Endothelial cell of umbilical vein (primary cell): ENCODE measurements at regions not wholly inside any gene's neighbourhood (a gene's known extent, or its start where the extent isn't known, plus 50 kb on each side); places are given as distances from the start of the nearest gene placed in this dataset.

Experiments
- BruUV-seq: library from RNA; stranded (reverse); fragments of 400-500 nt; replicated peaks from 2 replicates; lab custom pipeline; 2021; lab: Mats Ljungman, UMichigan
- CTCF ChIA-PET: fragments of 300-600, 350-600 bp; sonication (Branson Sonifier 250); formaldehyde crosslinking; loops from one replicate; lab custom pipeline; 2021; ENCODE audit warnings: antibody characterized with exemption, inconsistent platforms; lab: Charles Lee
- POLR2A ChIA-PET: fragments of 300-600, 350-600 bp; sonication (Branson Sonifier 250); formaldehyde crosslinking; loops from one replicate; lab custom pipeline; 2021; ENCODE audit warnings: antibody characterized with exemption, inconsistent platforms; lab: Charles Lee
- DNase-seq: peaks from one replicate; pipeline ENCODE4 v3.0.0-alpha.2; 2011; ENCODE audit warnings: low read depth, low spot score
- FAIRE-seq: peaks from 2 replicates; lab custom pipeline; 2011; peaks lifted over from hg19 to GRCh38; lab: Jason Lieb, UNC
- H2AFZ ChIP-seq: 2 replicates; pipeline ENCODE4 v1.6.0; 2012; ENCODE audit warnings: low read depth, low read length, control low read depth, inconsistent platforms
- H3K27ac ChIP-seq: 2 replicates; pipeline ENCODE4 v1.5.1; 2011; ENCODE audit warnings: low read depth, mild to moderate bottlenecking, control low read depth, low read length, moderate library complexity; ENCODE audit not compliant: insufficient read depth
- H3K27me3 ChIP-seq, 2 experiments: 2 replicates each; pipeline versions ENCODE4 v1.6.0 to v1.6.1; 2011; ENCODE audit warnings: low read length in 2 of 2, mixed read lengths in 1 of 2; ENCODE audit not compliant: control insufficient read depth in 2 of 2, insufficient read depth in 2 of 2
- H3K36me3 ChIP-seq, 2 experiments: 2 replicates in 1 of 2; 3 replicates in 1 of 2; pipeline ENCODE4 v1.5.1; 2011; ENCODE audit warnings: low read length in 2 of 2, mild to moderate bottlenecking in 1 of 2, moderate library complexity in 1 of 2; ENCODE audit not compliant: control insufficient read depth in 2 of 2, insufficient read depth in 2 of 2; ENCODE audit errors: extremely low read depth in 1 of 2
- H3K4me1 ChIP-seq: 3 replicates; pipeline ENCODE4 v1.5.1; 2011; ENCODE audit warnings: mild to moderate bottlenecking, low read length; ENCODE audit not compliant: control insufficient read depth, insufficient read depth; ENCODE audit errors: extremely low read depth
- H3K4me2 ChIP-seq: 2 replicates; pipeline ENCODE4 v1.6.1; 2011; ENCODE audit warnings: low read length, control low read depth, mixed read lengths; ENCODE audit not compliant: insufficient read depth
- H3K4me3 ChIP-seq, 3 experiments: fragments of 200-600 bp in 1 of 3; sonication (generic), shearing (Covaris generic) in 1 of 3; replicated peaks in 1 of 3; 2 replicates each; pipeline ENCODE4 v1.5.1; 2011 to 2016; ENCODE audit warnings: control low read depth in 3 of 3, low read length in 3 of 3, mild to moderate bottlenecking in 2 of 3, inconsistent platforms in 1 of 3, low read depth in 1 of 3, moderate library complexity in 1 of 3; ENCODE audit not compliant: insufficient read depth in 1 of 3
- H3K79me2 ChIP-seq: 2 replicates; pipeline ENCODE4 v1.6.0; 2012; ENCODE audit warnings: low read length, inconsistent platforms; ENCODE audit not compliant: control insufficient read depth, insufficient read depth
- H3K9ac ChIP-seq: replicated peaks from 2 replicates; pipeline ENCODE3; 2011; ENCODE audit warnings: low read length, control low read depth; ENCODE audit not compliant: insufficient read depth; ENCODE audit errors: extremely low read depth
- H3K9me1 ChIP-seq: replicated peaks from 3 replicates; pipeline ENCODE4 v1.6.0; 2011; ENCODE audit warnings: mild to moderate bottlenecking, low read length; ENCODE audit not compliant: control insufficient read depth, insufficient read depth; ENCODE audit errors: extremely low read depth
- H3K9me3 ChIP-seq: replicated peaks from 2 replicates; pipeline ENCODE4 v1.5.1; 2012; ENCODE audit warnings: low read length, inconsistent platforms; ENCODE audit not compliant: control insufficient read depth, insufficient read depth
- H4K20me1 ChIP-seq: replicated peaks from 2 replicates; pipeline ENCODE3; 2011; ENCODE audit warnings: mild to moderate bottlenecking, low read length; ENCODE audit not compliant: control insufficient read depth, insufficient read depth; ENCODE audit errors: extremely low read depth
- CTCF ChIP-seq, 2 donors: IDR thresholded peaks; 1 replicate in 1 of 2; 2 replicates in 1 of 2; pipeline ENCODE4 v1.5.1; 2011; ENCODE audit warnings: low read length in 2 of 2, mild to moderate bottlenecking in 2 of 2, moderate library complexity in 2 of 2, control low read depth in 1 of 2, inconsistent platforms in 1 of 2, low read depth in 1 of 2; ENCODE audit not compliant: insufficient read depth in 1 of 2; ENCODE audit errors: extremely low read depth in 1 of 2
- EZH2 ChIP-seq: IDR thresholded peaks from 2 replicates; pipeline ENCODE4 v1.6.1; 2012; ENCODE audit warnings: borderline replicate concordance, low read depth, mild to moderate bottlenecking, moderate library complexity, low read length, inconsistent platforms; ENCODE audit not compliant: severe bottlenecking
- FOS ChIP-seq: IDR thresholded peaks from 2 replicates; pipeline ENCODE4 v1.6.1; 2011; ENCODE audit warnings: mild to moderate bottlenecking, low read length, moderate library complexity, borderline replicate concordance; ENCODE audit not compliant: insufficient read depth
- GATA2 ChIP-seq: IDR thresholded peaks from 2 replicates; pipeline ENCODE4 v1.7.0; 2011; ENCODE audit warnings: low read depth, mild to moderate bottlenecking, moderate library complexity, mixed read lengths, low read length; ENCODE audit not compliant: insufficient read length, insufficient read depth
- JUN ChIP-seq: IDR thresholded peaks from 2 replicates; pipeline ENCODE4 v1.6.1; 2011; ENCODE audit warnings: borderline replicate concordance, low read depth; ENCODE audit not compliant: insufficient read length, insufficient read depth
- MAX ChIP-seq: IDR thresholded peaks from 2 replicates; pipeline ENCODE4 v1.6.1; 2011; ENCODE audit not compliant: insufficient read depth, insufficient read length
- MYC ChIP-seq: IDR thresholded peaks from one replicate; pipeline ENCODE4 v1.6.1; 2011; ENCODE audit warnings: mild to moderate bottlenecking, low read depth, low read length
- POLR2A ChIP-seq: IDR thresholded peaks from 2 replicates; pipeline ENCODE4 v1.6.1; 2012; ENCODE audit warnings: low read depth, mild to moderate bottlenecking, control low read depth, low read length
- POLR2AphosphoS5 ChIP-seq: IDR thresholded peaks from 2 replicates; pipeline ENCODE4 v1.6.1; 2012; ENCODE audit warnings: low read depth, mild to moderate bottlenecking, control low read depth, low read length, moderate library complexity; ENCODE audit not compliant: insufficient read depth
- dilution Hi-C: fragments of 300-500 bp; cut with MboI; formaldehyde crosslinking; loops from one replicate; pipeline ENCODE4 v1.15.0; 2019; ENCODE audit warnings: low sequenced_read_pairs; ENCODE audit not compliant: extremely low pct_ligation_motif_present
- intact Hi-C: fragments of 100-400 bp; cut with micrococcal nuclease; formaldehyde crosslinking; loops from one replicate; pipeline ENCODE4 v1.10.0; 2022

GRCh38 chr3:9308298-9308990 is 54.4 kb upstream of the THUMPD3 start:
- Histone ChIP-seq H3K9me1 (no peaks in the 10 kb centered on the region), H3K9me3 (no peaks in the 10 kb centered on the region), H3K79me2 (no peaks in the 10 kb centered on the region), H3K27me3 (peaks cover 4 to 9% of the 10 kb centered on the region in 2 experiments), H2AFZ (no peak overlapping the region), H3K4me1 (no peaks in the 10 kb centered on the region), H3K4me2 (no peak overlapping the region), H3K27ac (no peak overlapping the region), H4K20me1 (no peaks in the 10 kb centered on the region), H3K9ac (no peak overlapping the region), H3K4me3 (no peak overlapping the region), H3K36me3 (no peaks in the 10 kb centered on the region)
- ChIA-PET CTCF (interaction anchor here (2.3 kb wide), 1 partner anchor 321 kb away, joined by 8 read pairs; no protein-coding TSS in a partner anchor), POLR2A (no interaction called here)
- DNase-seq = no peak
- no TSS peak for BruUV-seq
- intact Hi-C loops = no loop called here
- dilution Hi-C loops = no loop called here
- FAIRE-seq = no peak
- TF ChIP-seq POLR2A (no peak), FOS (no peak), POLR2AphosphoS5 (no peak), CTCF (IDR thresholded peaks at IDR 0.05; ENCODE audit: extremely low read depth in 1 of 2, insufficient read depth in 1 of 2, low read depth in 1 of 2, low read length in 2 of 2) (no peak), EZH2 (no peak), MYC (no peak), JUN (no peak), MAX (no peak), GATA2 (no peak)
